ENCODE measurements at regions not wholly inside any gene's neighbourhood (a gene's known extent, or its start where the extent isn't known, plus 50 kb on each side); places are given as distances from the start of the nearest gene placed in this dataset.
"Not testable (repeated sequence)": the region's sequence is repeated elsewhere in the genome, so short reads cannot be mapped to it uniquely, and the experiment has no call there.

- TF ChIP-seq POLR2A (IDR thresholded peaks at IDR 0.05) (no peak), CTCF (IDR thresholded peaks at IDR 0.05) (no peak)
- H3K36me3 ChIP-seq: peaks cover 5 to 88% (median 8%) of the 10 kb centered on the region in 3 donors
- intact Hi-C loops (cut with DNase I): no loop called here
- no peak overlapping the region for H3K27ac ChIP-seq
- H3K27me3 ChIP-seq: no peaks in the 10 kb centered on the region
- H3K4me3 ChIP-seq: no peak overlapping the region
- DNase-seq: no peak
- WGBS, 2 donors: 63 to 75% methylated on average over 7 of the region's 7 CpGs
- no peaks in the 10 kb centered on the region for H3K9me3 ChIP-seq
- H3K4me1 ChIP-seq: peaks cover 0 to 5% (median 0%) of the 10 kb centered on the region in 3 donors
These were observed 102.1 kb upstream of the ZNF746 start for GRCh38 chr7:149599636-149600206.

- no peak overlapping the region for H3K4me3 ChIP-seq
- H3K27ac ChIP-seq: no peak overlapping the region
- TF ChIP-seq CTCF (IDR thresholded peaks at IDR 0.05) (peak in 4 of 6 experiments; percentile 18 to 65 (median 30)), POLR2A (IDR thresholded peaks at IDR 0.05) (no peak)
- H3K4me1 ChIP-seq: peaks cover 0 to 5% (median 0%) of the 10 kb centered on the region in 3 donors
- intact Hi-C loops (cut with DNase I): no loop called here
- H3K36me3 ChIP-seq: peaks cover 5 to 88% (median 8%) of the 10 kb centered on the region in 3 donors
- 89 to 100% methylated on average over 1 of the region's 1 CpG for WGBS, 2 donors
- no peaks in the 10 kb centered on the region for H3K27me3 ChIP-seq
- DNase-seq: no peak
- H3K9me3 ChIP-seq: no peaks in the 10 kb centered on the region
These were observed 101.2 kb upstream of the ZNF746 start for GRCh38 chr7:149598721-149599308.

GRCh38 chr7:149597789-149598188, 100.2 kb upstream of the ZNF746 start:
- DNase-seq; H3K4me3 ChIP-seq; H3K27ac ChIP-seq; intact Hi-C loops (cut with DNase I); H3K27me3 ChIP-seq; H3K4me1 ChIP-seq; H3K9me3 ChIP-seq: not testable (repeated sequence)
- H3K36me3 ChIP-seq: peaks cover 5 to 88% (median 8%) of the 10 kb centered on the region in 3 donors
- WGBS, 2 donors: 96 to 100% methylated on average over 2 of the region's 2 CpGs

GRCh38 chr7:149595541-149595940, 97.9 kb upstream of the ZNF746 start:
- H3K27me3 ChIP-seq: no peaks in the 10 kb centered on the region
- no peak overlapping the region for H3K4me3 ChIP-seq
- WGBS, 2 donors: 91% methylated on average over 2 of the region's 2 CpGs; no CpG with 5 or more reads in 1 of the 2 donors
- H3K27ac ChIP-seq: no peak overlapping the region
- DNase-seq: no peak
- no peaks in the 10 kb centered on the region for H3K9me3 ChIP-seq
- intact Hi-C loops (cut with DNase I): no loop called here
- TF ChIP-seq CTCF (IDR thresholded peaks at IDR 0.05) (no peak), POLR2A (IDR thresholded peaks at IDR 0.05) (no peak)
- H3K4me1 ChIP-seq: peaks cover 0 to 5% (median 0%) of the 10 kb centered on the region in 3 donors
- H3K36me3 ChIP-seq: peaks cover 0 to 88% (median 0%) of the 10 kb centered on the region in 3 donors

GRCh38 chr7:149595078-149595477, 97.5 kb upstream of the ZNF746 start:
- H3K27ac ChIP-seq: no peak overlapping the region
- H3K36me3 ChIP-seq: peaks cover 0 to 92% (median 0%) of the 10 kb centered on the region in 3 donors
- TF ChIP-seq CTCF (IDR thresholded peaks at IDR 0.05) (no peak), POLR2A (IDR thresholded peaks at IDR 0.05) (no peak)
- intact Hi-C loops (cut with DNase I): no loop called here
- H3K4me3 ChIP-seq: no peak overlapping the region
- DNase-seq: no peak
- H3K27me3 ChIP-seq: no peaks in the 10 kb centered on the region
- H3K9me3 ChIP-seq: no peaks in the 10 kb centered on the region
- peaks cover 0 to 5% (median 0%) of the 10 kb centered on the region in 3 donors for H3K4me1 ChIP-seq
- WGBS, 2 donors: 91 to 96% methylated on average over 4 of the region's 4 CpGs
